Gastrocnemius medialis (tissue), 4 donors: ENCODE measurements at regions not wholly inside any gene's neighbourhood (a gene's known extent, or its start where the extent isn't known, plus 50 kb on each side); places are given as distances from the start of the nearest gene placed in this dataset.

ENCODE experiments used
- ATAC-seq, 2 donors: fragments of 150-250 bp; one replicate each; pipeline ENCODE4 v1.9.1; 2016
- DNase-seq, 2 donors: peaks; one replicate each; pipeline ENCODE4 v3.0.0-alpha.2; 2019
- H3K27ac ChIP-seq, 4 donors: fragments of 200-600 bp; sonication (generic); 1 replicate in 1 of 4; 2 replicates in 3 of 4; pipeline ENCODE4 v1.5.1; 2016 to 2018; ENCODE audit warnings: mild to moderate bottlenecking in 2 of 4, moderate library complexity in 1 of 4
- H3K27me3 ChIP-seq, 3 donors: fragments of 200-600 bp; sonication (generic) in 2 of 3; 1 replicate in 1 of 3; 2 replicates in 2 of 3; pipeline versions ENCODE4 v1.5.1 to v1.6.0; 2016 to 2019; ENCODE audit warnings: mild to moderate bottlenecking in 1 of 3, moderate library complexity in 1 of 3
- H3K36me3 ChIP-seq, 2 donors: fragments of 200-600 bp; sonication (generic) in 1 of 2; one replicate each; pipeline ENCODE4 v1.5.1; 2017 to 2018
- H3K4me1 ChIP-seq, 2 donors: fragments of 200-600 bp; sonication (generic) in 1 of 2; one replicate each; pipeline ENCODE4 v1.5.1; 2016 to 2017; ENCODE audit warnings: mild to moderate bottlenecking in 2 of 2
- H3K4me3 ChIP-seq, 4 donors: fragments of 200-600 bp; sonication (generic) in 3 of 4; 1 replicate in 1 of 4; 2 replicates in 3 of 4; pipeline ENCODE4 v1.5.1; 2016 to 2019; ENCODE audit warnings: mild to moderate bottlenecking in 2 of 4
- H3K9me3 ChIP-seq, 3 donors: fragments of 200-600 bp; sonication (generic) in 2 of 3; 1 replicate in 1 of 3; 2 replicates in 2 of 3; pipeline ENCODE4 v1.5.1; 2016 to 2019
- POLR2A ChIP-seq, 2 donors: fragments of 450-650 bp; IDR thresholded peaks; one replicate each; pipeline ENCODE4 v1.6.1; 2017; ENCODE audit warnings: antibody characterized with exemption in 2 of 2, mild to moderate bottlenecking in 2 of 2, moderate library complexity in 2 of 2
- in situ Hi-C, 4 donors: fragments of 200-750 bp; cut with MboI; loops; one replicate each; pipeline versions ENCODE4 v1.15.0 to v1.8.0; 2017; ENCODE audit warnings: low sequenced_read_pairs in 4 of 4
- intact Hi-C: fragments of 100-400 bp; cut with DNase I; formaldehyde crosslinking; loops from one replicate; pipeline ENCODE4 v1.15.1; 2023; ENCODE audit warnings: low total_unique reads
- TF ChIP-seq, protein P1 (sequence below), 5 experiments: fragments of 450-650 bp in 3 of 5; fragments of 200-600 bp in 2 of 5; sonication (generic) in 2 of 5; IDR thresholded peaks in 4 of 5; conservative IDR thresholded peaks in 1 of 5; 1 replicate in 4 of 5; 2 replicates in 1 of 5; pipeline ENCODE4 v1.5.1; 2016 to 2019; ENCODE audit warnings: antibody characterized with exemption in 5 of 5, mild to moderate bottlenecking in 3 of 5, moderate library complexity in 3 of 5

- in situ Hi-C loops, result no loop called here
- TF ChIP-seq, protein P1, sequence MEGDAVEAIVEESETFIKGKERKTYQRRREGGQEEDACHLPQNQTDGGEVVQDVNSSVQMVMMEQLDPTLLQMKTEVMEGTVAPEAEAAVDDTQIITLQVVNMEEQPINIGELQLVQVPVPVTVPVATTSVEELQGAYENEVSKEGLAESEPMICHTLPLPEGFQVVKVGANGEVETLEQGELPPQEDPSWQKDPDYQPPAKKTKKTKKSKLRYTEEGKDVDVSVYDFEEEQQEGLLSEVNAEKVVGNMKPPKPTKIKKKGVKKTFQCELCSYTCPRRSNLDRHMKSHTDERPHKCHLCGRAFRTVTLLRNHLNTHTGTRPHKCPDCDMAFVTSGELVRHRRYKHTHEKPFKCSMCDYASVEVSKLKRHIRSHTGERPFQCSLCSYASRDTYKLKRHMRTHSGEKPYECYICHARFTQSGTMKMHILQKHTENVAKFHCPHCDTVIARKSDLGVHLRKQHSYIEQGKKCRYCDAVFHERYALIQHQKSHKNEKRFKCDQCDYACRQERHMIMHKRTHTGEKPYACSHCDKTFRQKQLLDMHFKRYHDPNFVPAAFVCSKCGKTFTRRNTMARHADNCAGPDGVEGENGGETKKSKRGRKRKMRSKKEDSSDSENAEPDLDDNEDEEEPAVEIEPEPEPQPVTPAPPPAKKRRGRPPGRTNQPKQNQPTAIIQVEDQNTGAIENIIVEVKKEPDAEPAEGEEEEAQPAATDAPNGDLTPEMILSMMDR (IDR thresholded peaks at IDR 0.05 in 4 of 5, conservative IDR thresholded peaks at IDR 0.05 in 1 of 5), result no peak
- TF ChIP-seq POLR2A (IDR thresholded peaks at IDR 0.05), result no peak
Measured at GRCh38 chr5:34600118-34600493, 56.0 kb upstream of the RAI14 start.

DNA sequence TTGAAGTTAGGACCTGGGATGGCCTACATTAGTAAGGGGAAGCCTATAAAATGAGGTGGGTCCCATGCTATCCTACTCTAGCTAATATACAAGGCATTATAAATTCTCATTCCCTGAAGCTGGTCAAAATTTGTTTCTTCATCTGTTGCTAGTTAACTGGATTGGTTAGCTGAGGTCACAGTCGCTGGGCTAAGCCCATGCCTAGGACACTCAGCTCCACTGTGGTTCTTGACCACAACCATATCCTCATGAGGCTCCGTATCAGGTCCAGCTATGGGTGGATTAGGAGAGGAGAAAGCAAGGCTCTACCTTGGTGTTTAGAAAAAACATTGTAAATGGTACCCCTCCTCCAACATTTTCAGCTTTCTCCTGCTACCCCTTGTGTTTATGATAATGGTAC, 52.8 kb upstream of the RAI14 start:
- DNase-seq, result no peak
- TF ChIP-seq POLR2A (IDR thresholded peaks at IDR 0.05), result no peak
- TF ChIP-seq, protein P1 (IDR thresholded peaks at IDR 0.05 in 4 of 5, conservative IDR thresholded peaks at IDR 0.05 in 1 of 5), result no peak
- Histone ChIP-seq H3K27ac (no peak overlapping the region), H3K4me1 (no peaks in the 10 kb centered on the region), H3K27me3 (no peaks in the 10 kb centered on the region), H3K36me3 (no peaks in the 10 kb centered on the region), H3K4me3 (no peak overlapping the region), H3K9me3 (no peaks in the 10 kb centered on the region)
- in situ Hi-C loops, result no loop called here
- ATAC-seq, result no peak
- intact Hi-C loops, result no loop called here

More at GRCh38 chr5:34600118-34600493, 56.0 kb upstream of the RAI14 start:
- no peak overlapping the region for H3K27ac ChIP-seq
- DNase-seq (no peak), ATAC-seq (no peak)
- no peaks in the 10 kb centered on the region for H3K36me3 ChIP-seq
- H3K9me3 ChIP-seq, result no peaks in the 10 kb centered on the region
- intact Hi-C loops, result no loop called here
- no peak overlapping the region for H3K4me3 ChIP-seq
- no peaks in the 10 kb centered on the region for H3K27me3 ChIP-seq
- H3K4me1 ChIP-seq, result no peaks in the 10 kb centered on the region

DNA sequence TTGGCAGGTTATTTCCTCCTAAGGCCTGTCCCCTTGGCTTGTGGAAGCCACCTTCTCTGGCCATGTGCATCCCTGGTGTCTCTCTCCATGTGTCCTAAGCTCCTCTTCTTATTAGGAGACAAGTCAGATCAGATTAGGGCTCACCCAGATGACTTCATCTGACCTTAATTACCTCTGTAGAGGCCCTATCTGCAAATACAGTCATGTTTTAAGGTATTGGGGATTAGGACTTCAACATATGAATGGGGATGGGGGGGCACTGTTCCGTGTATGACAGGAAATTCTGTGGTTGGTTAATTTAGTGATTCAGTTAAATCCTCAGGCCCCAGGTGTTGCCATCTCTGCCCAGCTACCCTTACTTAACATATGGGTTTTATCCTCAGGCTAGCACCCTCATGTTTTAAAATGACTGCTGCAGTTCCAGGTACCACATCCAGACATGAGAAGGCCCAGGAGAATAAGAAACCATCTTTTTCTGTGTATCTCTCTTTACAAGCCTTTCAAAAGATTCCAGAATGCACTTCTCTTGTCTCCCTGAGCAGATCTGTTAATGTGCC, 51.9 kb upstream of the RAI14 start:
- in situ Hi-C loops, result no loop called here
- intact Hi-C loops, result no loop called here
- no peak for ATAC-seq
- Histone ChIP-seq H3K27ac (no peak overlapping the region), H3K36me3 (no peaks in the 10 kb centered on the region), H3K27me3 (no peaks in the 10 kb centered on the region), H3K4me1 (no peaks in the 10 kb centered on the region), H3K4me3 (no peak overlapping the region), H3K9me3 (no peaks in the 10 kb centered on the region)
- no peak for DNase-seq
- TF ChIP-seq, protein P1 (IDR thresholded peaks at IDR 0.05 in 4 of 5, conservative IDR thresholded peaks at IDR 0.05 in 1 of 5), result no peak
- no peak for TF ChIP-seq POLR2A (IDR thresholded peaks at IDR 0.05)

GRCh38 chr5:34606101-34606500, 50.0 kb upstream of the RAI14 start:
- Histone ChIP-seq H3K4me1 (no peaks in the 10 kb centered on the region), H3K36me3 (no peaks in the 10 kb centered on the region), H3K9me3 (no peaks in the 10 kb centered on the region), H3K27ac (no peak overlapping the region), H3K4me3 (no peak overlapping the region), H3K27me3 (no peaks in the 10 kb centered on the region)
- in situ Hi-C loops (no loop called here), intact Hi-C loops (no loop called here)
- no peak for ATAC-seq
- no peak for TF ChIP-seq POLR2A (IDR thresholded peaks at IDR 0.05)
- TF ChIP-seq, protein P1 (IDR thresholded peaks at IDR 0.05 in 4 of 5, conservative IDR thresholded peaks at IDR 0.05 in 1 of 5), result no peak
- DNase-seq, result no peak
